Tibial artery (tissue), 4 donors: ENCODE measurements at regions not wholly inside any gene's neighbourhood (a gene's known extent, or its start where the extent isn't known, plus 50 kb on each side); places are given as distances from the start of the nearest gene placed in this dataset.

Experiments
- DNase-seq, 2 donors: peaks; one replicate each; pipeline ENCODE4 v3.0.0-alpha.2; 2019
- H3K27ac ChIP-seq, 2 donors: fragments of 200-600 bp; sonication (generic) in 1 of 2; 1 replicate in 1 of 2; 2 replicates in 1 of 2; pipeline ENCODE4 v1.5.1; 2018 to 2019; ENCODE audit warnings: mild to moderate bottlenecking in 1 of 2
- H3K27me3 ChIP-seq, 2 donors: fragments of 200-600 bp; sonication (generic) in 1 of 2; one replicate each; pipeline versions ENCODE4 v1.5.1 to v1.6.0; 2016 to 2019
- H3K36me3 ChIP-seq, 3 donors: fragments of 200-600 bp; sonication (generic) in 2 of 3; one replicate each; pipeline ENCODE4 v1.5.1; 2016 to 2019; ENCODE audit warnings: mild to moderate bottlenecking in 2 of 3
- H3K4me1 ChIP-seq, 4 donors: fragments of 200-600 bp; sonication (generic) in 2 of 4; 1 replicate in 3 of 4; 2 replicates in 1 of 4; pipeline ENCODE4 v1.5.1; 2016 to 2019
- H3K4me3 ChIP-seq, 2 donors: fragments of 200-600 bp; sonication (generic) in 1 of 2; 1 replicate in 1 of 2; 2 replicates in 1 of 2; pipeline ENCODE4 v1.5.1; 2018 to 2019; ENCODE audit warnings: mild to moderate bottlenecking in 2 of 2
- H3K9me3 ChIP-seq, 3 donors: fragments of 200-600 bp; sonication (generic) in 1 of 3; one replicate each; pipeline ENCODE4 v1.5.1; 2016 to 2019
- intact Hi-C: fragments of 100-400 bp; cut with DNase I; formaldehyde crosslinking; loops from one replicate; pipeline ENCODE4 v1.15.0; 2023; ENCODE audit warnings: low total_unique reads
- TF ChIP-seq, protein P1 (sequence below), 2 experiments: fragments of 200-600 bp in 1 of 2; fragments of 450-650 bp in 1 of 2; IDR thresholded peaks; one replicate each; pipeline ENCODE4 v1.5.1; 2017 to 2019; ENCODE audit warnings: antibody characterized with exemption in 2 of 2, mild to moderate bottlenecking in 1 of 2, moderate library complexity in 1 of 2

DNA sequence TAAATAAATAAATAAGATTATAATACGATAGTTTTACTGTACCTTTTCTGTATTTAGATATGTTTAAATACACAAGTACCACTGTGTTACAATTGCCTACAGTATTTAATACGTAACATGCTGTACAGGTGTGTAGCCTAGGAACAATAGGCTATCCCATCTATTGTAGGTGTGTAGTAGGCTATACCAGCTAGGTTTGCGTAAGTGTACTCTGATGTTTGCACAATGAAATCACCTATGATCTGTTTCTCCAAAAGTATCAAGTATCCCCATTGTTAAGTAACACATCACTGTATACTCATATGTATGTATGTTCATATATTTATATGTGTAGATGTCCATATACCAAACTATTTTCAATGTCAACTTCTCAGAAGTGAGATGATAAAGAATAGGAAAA, 118.2 kb upstream of the RND3 start:
- Histone ChIP-seq H3K27ac (no peak overlapping the region), H3K27me3 (no peaks in the 10 kb centered on the region), H3K9me3 (no peaks in the 10 kb centered on the region), H3K4me1 (peaks cover 0 to 11% (median 6%) of the 10 kb centered on the region in 4 donors), H3K4me3 (no peak overlapping the region), H3K36me3 (no peaks in the 10 kb centered on the region)
- no peak for DNase-seq
- intact Hi-C loops: no loop called here
- TF ChIP-seq, protein P1, sequence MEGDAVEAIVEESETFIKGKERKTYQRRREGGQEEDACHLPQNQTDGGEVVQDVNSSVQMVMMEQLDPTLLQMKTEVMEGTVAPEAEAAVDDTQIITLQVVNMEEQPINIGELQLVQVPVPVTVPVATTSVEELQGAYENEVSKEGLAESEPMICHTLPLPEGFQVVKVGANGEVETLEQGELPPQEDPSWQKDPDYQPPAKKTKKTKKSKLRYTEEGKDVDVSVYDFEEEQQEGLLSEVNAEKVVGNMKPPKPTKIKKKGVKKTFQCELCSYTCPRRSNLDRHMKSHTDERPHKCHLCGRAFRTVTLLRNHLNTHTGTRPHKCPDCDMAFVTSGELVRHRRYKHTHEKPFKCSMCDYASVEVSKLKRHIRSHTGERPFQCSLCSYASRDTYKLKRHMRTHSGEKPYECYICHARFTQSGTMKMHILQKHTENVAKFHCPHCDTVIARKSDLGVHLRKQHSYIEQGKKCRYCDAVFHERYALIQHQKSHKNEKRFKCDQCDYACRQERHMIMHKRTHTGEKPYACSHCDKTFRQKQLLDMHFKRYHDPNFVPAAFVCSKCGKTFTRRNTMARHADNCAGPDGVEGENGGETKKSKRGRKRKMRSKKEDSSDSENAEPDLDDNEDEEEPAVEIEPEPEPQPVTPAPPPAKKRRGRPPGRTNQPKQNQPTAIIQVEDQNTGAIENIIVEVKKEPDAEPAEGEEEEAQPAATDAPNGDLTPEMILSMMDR (IDR thresholded peaks at IDR 0.05): no peak

- DNase-seq: no peak
- Histone ChIP-seq H3K9me3 (no peaks in the 10 kb centered on the region), H3K4me3 (no peak overlapping the region), H3K4me1 (peaks cover 0 to 13% (median 6%) of the 10 kb centered on the region in 4 donors), H3K36me3 (no peaks in the 10 kb centered on the region), H3K27me3 (no peaks in the 10 kb centered on the region), H3K27ac (no peak overlapping the region)
- intact Hi-C loops: no loop called here
- TF ChIP-seq, protein P1 (IDR thresholded peaks at IDR 0.05): no peak
Observed at GRCh38 chr2:150601280-150602038, 114.0 kb upstream of the RND3 start.

DNA sequence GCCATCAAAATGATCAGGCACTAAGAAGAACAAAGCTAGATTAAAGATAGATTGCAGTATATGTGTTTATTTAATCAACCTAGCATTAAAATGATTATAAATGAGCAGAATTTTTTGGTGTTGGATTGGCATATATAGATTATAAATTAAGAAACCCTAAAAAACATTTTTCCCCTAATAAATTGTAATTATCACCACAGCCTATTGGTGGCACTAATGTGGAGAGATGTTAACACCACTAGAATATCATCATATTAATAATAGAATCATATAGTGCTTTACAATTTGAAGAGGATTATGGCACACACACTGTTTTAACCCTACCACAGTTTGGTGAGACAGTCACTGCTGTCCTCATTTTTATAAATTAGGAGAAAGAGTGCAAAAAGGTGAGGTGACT, 112.4 kb upstream of the RND3 start:
- H3K36me3 ChIP-seq: no peaks in the 10 kb centered on the region
- H3K9me3 ChIP-seq: no peaks in the 10 kb centered on the region
- no peak overlapping the region for H3K27ac ChIP-seq
- TF ChIP-seq, protein P1 (IDR thresholded peaks at IDR 0.05): no peak
- intact Hi-C loops: no loop called here
- DNase-seq: no peak
- H3K4me1 ChIP-seq: peaks cover 0 to 17% (median 6%) of the 10 kb centered on the region in 4 donors
- no peaks in the 10 kb centered on the region for H3K27me3 ChIP-seq
- no peak overlapping the region for H3K4me3 ChIP-seq

DNA sequence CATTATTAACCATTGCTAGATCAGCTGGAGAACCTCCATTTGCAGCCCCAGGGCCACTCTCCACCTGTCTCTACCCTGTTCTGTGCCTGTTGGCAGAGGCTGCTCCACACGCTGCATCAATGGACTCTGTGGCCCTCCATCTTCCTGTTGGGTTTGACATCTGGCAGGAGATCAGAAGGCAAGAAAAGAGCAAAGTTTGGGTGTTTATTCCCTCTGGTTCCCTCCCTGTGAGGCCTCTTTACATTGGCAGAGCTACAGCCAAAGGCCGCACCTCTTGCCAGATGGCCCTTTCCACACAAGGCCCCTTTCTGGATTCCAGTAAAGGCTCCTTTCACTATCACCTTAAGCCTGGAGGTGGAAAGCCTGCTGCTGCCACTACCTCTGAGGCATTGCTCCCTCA, 110.9 kb upstream of the RND3 start:
- H3K36me3 ChIP-seq: no peaks in the 10 kb centered on the region
- intact Hi-C loops: no loop called here
- peaks cover 0 to 17% (median 6%) of the 10 kb centered on the region in 4 donors for H3K4me1 ChIP-seq
- no peak overlapping the region for H3K27ac ChIP-seq
- H3K27me3 ChIP-seq: no peaks in the 10 kb centered on the region
- no peak for DNase-seq
- TF ChIP-seq, protein P1 (IDR thresholded peaks at IDR 0.05): no peak
- H3K9me3 ChIP-seq: no peaks in the 10 kb centered on the region
- no peak overlapping the region for H3K4me3 ChIP-seq

- H3K4me1 ChIP-seq: peaks cover 0 to 9% (median 1%) of the 10 kb centered on the region in 4 donors
- DNase-seq: no peak
- no peaks in the 10 kb centered on the region for H3K27me3 ChIP-seq
- H3K27ac ChIP-seq: no peak overlapping the region
- intact Hi-C loops: no loop called here
- H3K9me3 ChIP-seq: no peaks in the 10 kb centered on the region
- H3K4me3 ChIP-seq: no peak overlapping the region
- TF ChIP-seq, protein P1 (IDR thresholded peaks at IDR 0.05): no peak
- no peaks in the 10 kb centered on the region for H3K36me3 ChIP-seq
Observed at GRCh38 chr2:150595803-150596470, 108.5 kb upstream of the RND3 start.
